ENCODE measurements at regions not wholly inside any gene's neighbourhood (a gene's known extent, or its start where the extent isn't known, plus 50 kb on each side); places are given as distances from the start of the nearest gene placed in this dataset.
"Not testable (repeated sequence)": the region's sequence is repeated elsewhere in the genome, so short reads cannot be mapped to it uniquely, and the experiment has no call there.

DNA sequence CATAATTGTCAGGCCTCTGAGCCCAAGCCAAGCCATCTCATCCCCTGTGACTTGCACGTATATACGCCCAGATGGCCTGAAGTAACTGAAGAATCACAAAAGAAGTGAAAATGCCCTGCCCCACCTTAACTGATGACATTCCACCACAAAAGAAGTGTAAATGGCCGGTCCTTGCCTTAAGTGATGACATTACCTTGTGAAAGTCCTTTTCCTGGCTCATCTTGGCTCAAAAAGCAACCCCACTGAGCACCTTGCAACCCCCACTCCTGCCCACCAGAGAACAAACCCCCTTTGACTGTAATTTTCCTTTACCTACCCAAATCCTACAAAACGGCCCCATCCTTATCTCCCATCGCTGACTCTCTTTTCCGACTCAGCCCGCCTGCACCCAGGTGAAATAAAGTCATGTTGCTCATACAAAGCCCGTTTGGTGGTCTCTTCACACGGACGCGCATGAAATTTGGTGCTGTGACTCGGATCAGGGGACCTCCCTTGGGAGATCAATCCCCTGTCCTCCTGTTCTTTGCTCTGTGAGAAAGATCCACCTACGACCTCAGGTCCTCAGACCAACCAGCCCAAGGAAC is 692.1 kb downstream of the EFNA5 start:
- TF ChIP-seq, protein P1, sequence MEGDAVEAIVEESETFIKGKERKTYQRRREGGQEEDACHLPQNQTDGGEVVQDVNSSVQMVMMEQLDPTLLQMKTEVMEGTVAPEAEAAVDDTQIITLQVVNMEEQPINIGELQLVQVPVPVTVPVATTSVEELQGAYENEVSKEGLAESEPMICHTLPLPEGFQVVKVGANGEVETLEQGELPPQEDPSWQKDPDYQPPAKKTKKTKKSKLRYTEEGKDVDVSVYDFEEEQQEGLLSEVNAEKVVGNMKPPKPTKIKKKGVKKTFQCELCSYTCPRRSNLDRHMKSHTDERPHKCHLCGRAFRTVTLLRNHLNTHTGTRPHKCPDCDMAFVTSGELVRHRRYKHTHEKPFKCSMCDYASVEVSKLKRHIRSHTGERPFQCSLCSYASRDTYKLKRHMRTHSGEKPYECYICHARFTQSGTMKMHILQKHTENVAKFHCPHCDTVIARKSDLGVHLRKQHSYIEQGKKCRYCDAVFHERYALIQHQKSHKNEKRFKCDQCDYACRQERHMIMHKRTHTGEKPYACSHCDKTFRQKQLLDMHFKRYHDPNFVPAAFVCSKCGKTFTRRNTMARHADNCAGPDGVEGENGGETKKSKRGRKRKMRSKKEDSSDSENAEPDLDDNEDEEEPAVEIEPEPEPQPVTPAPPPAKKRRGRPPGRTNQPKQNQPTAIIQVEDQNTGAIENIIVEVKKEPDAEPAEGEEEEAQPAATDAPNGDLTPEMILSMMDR (IDR thresholded peaks at IDR 0.05; ENCODE audit: extremely low read depth in 1 of 2, insufficient read depth in 1 of 2, low read depth in 1 of 2, low read length in 2 of 2): not testable (repeated sequence)
- not testable (repeated sequence) for TF ChIP-seq POLR2AphosphoS5 (IDR thresholded peaks at IDR 0.05; ENCODE audit: insufficient read depth, low read depth, low read length); EZH2 (IDR thresholded peaks at IDR 0.05; ENCODE audit: borderline replicate concordance, low read depth, low read length, severe bottlenecking); POLR2A (IDR thresholded peaks at IDR 0.05; ENCODE audit: low read depth, low read length); GATA2 (IDR thresholded peaks at IDR 0.05; ENCODE audit: insufficient read depth, insufficient read length, low read depth, low read length); MYC (IDR thresholded peaks at IDR 0.05; ENCODE audit: low read depth, low read length); JUN (IDR thresholded peaks at IDR 0.05; ENCODE audit: borderline replicate concordance, insufficient read depth, insufficient read length, low read depth); FOS (IDR thresholded peaks at IDR 0.05; ENCODE audit: borderline replicate concordance, insufficient read depth, low read length); MAX (IDR thresholded peaks at IDR 0.05; ENCODE audit: insufficient read depth, insufficient read length)

Data from endothelial cell of umbilical vein (primary cell).